ENCODE measurements at regions not wholly inside any gene's neighbourhood (a gene's known extent, or its start where the extent isn't known, plus 50 kb on each side); places are given as distances from the start of the nearest gene placed in this dataset.

GRCh38 chr10:33074443-33074842 lies 116.4 kb upstream of the ITGB1 start:
- WGBS, 2 donors, result 42 to 43% methylated on average over 3 of the region's 3 CpGs
- H3K4me3 ChIP-seq, result no peak overlapping the region
- intact Hi-C loops (cut with DNase I), result no loop called here

GRCh38 chr10:33073641-33074415 lies 115.8 kb upstream of the ITGB1 start:
- Histone ChIP-seq H3K9me3 (no peaks in the 10 kb centered on the region), H3K4me3 (no peak overlapping the region), H3K36me3 (replicated peaks in 1 of 2; ENCODE audit: insufficient read depth in 1 of 2, low read depth in 2 of 2) (no peaks in the 10 kb centered on the region), H3K4me1 (peaks cover 8% of the 10 kb centered on the region), H3K27me3 (no peaks in the 10 kb centered on the region), H3K27ac (peak overlapping the region in 2 of 4 donors; percentile 31 to 34)
- ATAC-seq (no peak), DNase-seq (no peak)
- no peak for TF ChIP-seq POLR2A (IDR thresholded peaks at IDR 0.05)
- TF ChIP-seq CTCF (IDR thresholded peaks at IDR 0.05), result no peak
- 66 to 70% methylated on average over 10 of the region's 10 CpGs for WGBS, 2 donors
- intact Hi-C loops (cut with DNase I), result no loop called here

More at GRCh38 chr10:33074443-33074842, 116.4 kb upstream of the ITGB1 start:
- ATAC-seq (peak; percentile 65), DNase-seq (peak in 1 of 4 donors; percentile 8)
- H3K36me3 ChIP-seq (replicated peaks in 1 of 2; ENCODE audit: insufficient read depth in 1 of 2, low read depth in 2 of 2), result no peaks in the 10 kb centered on the region
- peaks cover 8% of the 10 kb centered on the region for H3K4me1 ChIP-seq
- peak overlapping the region in 2 of 4 donors; percentile 31 to 34 for H3K27ac ChIP-seq
- no peaks in the 10 kb centered on the region for H3K9me3 ChIP-seq
- no peaks in the 10 kb centered on the region for H3K27me3 ChIP-seq
- TF ChIP-seq CTCF (IDR thresholded peaks at IDR 0.05) (no peak), POLR2A (IDR thresholded peaks at IDR 0.05) (no peak)

- no peak for ATAC-seq
- Histone ChIP-seq H3K36me3 (replicated peaks in 1 of 2; ENCODE audit: insufficient read depth in 1 of 2, low read depth in 2 of 2) (no peaks in the 10 kb centered on the region), H3K4me1 (peaks cover 13% of the 10 kb centered on the region), H3K27me3 (no peaks in the 10 kb centered on the region), H3K9me3 (no peaks in the 10 kb centered on the region), H3K4me3 (no peak overlapping the region), H3K27ac (peak overlapping the region in 1 of 4 donors; percentile 17)
- no peak for DNase-seq
- whole genome bisulfite sequencing, 2 donors, result 44 to 57% methylated on average over 2 of the region's 2 CpGs
- intact Hi-C loops (cut with DNase I), result no loop called here
- TF ChIP-seq POLR2A (IDR thresholded peaks at IDR 0.05) (no peak), CTCF (IDR thresholded peaks at IDR 0.05) (no peak)
These were observed 113.8 kb upstream of the ITGB1 start for GRCh38 chr10:33071857-33072256.

DNA sequence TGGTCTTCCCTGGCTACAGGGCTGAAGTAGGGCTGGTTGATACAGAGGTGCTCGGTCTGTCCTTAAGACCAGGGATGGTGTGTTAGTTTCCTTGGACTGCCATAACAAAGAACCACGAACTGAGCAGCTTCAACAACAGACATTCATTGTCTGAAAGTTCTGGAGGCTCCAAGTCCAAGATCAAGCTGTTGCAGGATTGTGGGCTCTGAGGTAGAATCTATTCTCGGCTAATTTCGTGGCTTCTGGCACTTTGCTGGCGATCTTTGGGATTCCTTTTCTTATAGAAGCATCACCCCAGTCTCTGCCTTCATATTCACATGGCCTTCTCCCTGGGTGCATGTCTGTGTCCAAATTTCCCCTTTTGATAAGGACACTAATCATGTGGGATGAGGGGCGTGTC lies 112.1 kb upstream of the ITGB1 start:
- intact Hi-C loops (cut with DNase I), result no loop called here
- Histone ChIP-seq H3K27me3 (no peaks in the 10 kb centered on the region), H3K9me3 (no peaks in the 10 kb centered on the region), H3K36me3 (replicated peaks in 1 of 2; ENCODE audit: insufficient read depth in 1 of 2, low read depth in 2 of 2) (no peaks in the 10 kb centered on the region), H3K4me1 (peaks cover 16% of the 10 kb centered on the region), H3K4me3 (no peak overlapping the region), H3K27ac (no peak overlapping the region)
- WGBS, 2 donors, result 86% methylated on average over 6 of the region's 6 CpGs
- ATAC-seq, result no peak
- DNase-seq, result no peak
- TF ChIP-seq CTCF (IDR thresholded peaks at IDR 0.05) (no peak), POLR2A (IDR thresholded peaks at IDR 0.05) (no peak)

DNA sequence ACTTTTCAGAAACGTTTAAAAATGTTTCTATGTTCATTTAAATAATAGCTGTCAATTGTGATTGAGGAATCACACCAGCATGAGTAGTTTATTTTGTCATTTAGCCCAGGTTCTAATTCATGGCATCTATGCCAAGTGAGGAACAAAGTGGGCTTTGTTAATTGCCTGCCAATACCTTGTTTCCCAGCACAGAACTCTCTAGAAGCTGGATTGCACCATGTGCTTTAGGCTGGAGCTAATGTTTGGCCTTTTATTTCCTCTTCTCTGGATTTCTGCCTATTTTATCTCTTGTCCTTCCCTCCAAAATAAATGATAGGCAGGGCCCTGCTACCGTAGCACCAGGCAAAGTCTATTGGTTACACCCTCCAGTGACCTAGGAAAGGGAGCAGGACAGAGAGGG lies 109.9 kb upstream of the ITGB1 start:
- no peaks in the 10 kb centered on the region for H3K27me3 ChIP-seq
- no peaks in the 10 kb centered on the region for H3K9me3 ChIP-seq
- 46 to 47% methylated on average over 2 of the region's 2 CpGs for WGBS, 2 donors
- TF ChIP-seq CTCF (IDR thresholded peaks at IDR 0.05), result no peak
- no peak for TF ChIP-seq POLR2A (IDR thresholded peaks at IDR 0.05)
- peaks cover 8% of the 10 kb centered on the region for H3K4me1 ChIP-seq
- ATAC-seq (no peak), DNase-seq (no peak)
- H3K27ac ChIP-seq, result no peak overlapping the region
- H3K36me3 ChIP-seq (replicated peaks in 1 of 2; ENCODE audit: insufficient read depth in 1 of 2, low read depth in 2 of 2), result no peaks in the 10 kb centered on the region
- intact Hi-C loops (cut with DNase I), result no loop called here
- H3K4me3 ChIP-seq, result no peak overlapping the region
